BE2C (cell line): ENCODE measurements at regions not wholly inside any gene's neighbourhood (a gene's known extent, or its start where the extent isn't known, plus 50 kb on each side); places are given as distances from the start of the nearest gene placed in this dataset.

ENCODE experiments used
- DNase-seq: peaks from one replicate; pipeline ENCODE4 v3.0.0-alpha.2; 2020
- H3K27me3 ChIP-seq: fragments of 250-450 bp; sonication (Bioruptor Pico); 2 replicates; pipeline ENCODE4 v1.5.1; 2020; ENCODE audit warnings: mild to moderate bottlenecking
- H3K36me3 ChIP-seq: fragments of 250-450 bp; sonication (Bioruptor Pico); 2 replicates; pipeline ENCODE4 v1.5.1; 2020; ENCODE audit warnings: mild to moderate bottlenecking
- H3K4me1 ChIP-seq: fragments of 250-450 bp; sonication (Bioruptor Pico); 2 replicates; pipeline ENCODE4 v1.5.1; 2020
- H3K4me3 ChIP-seq: 2 replicates; pipeline ENCODE4 v1.5.1; 2011; ENCODE audit warnings: low read depth, low read length
- H3K9me3 ChIP-seq: fragments of 250-450 bp; sonication (Bioruptor Pico); 2 replicates; pipeline ENCODE4 v1.5.1; 2020
- TF ChIP-seq, protein P1 (sequence below): IDR thresholded peaks from 2 replicates; pipeline ENCODE4 v1.5.1; 2012; ENCODE audit warnings: mild to moderate bottlenecking, low read depth, low read length

DNA sequence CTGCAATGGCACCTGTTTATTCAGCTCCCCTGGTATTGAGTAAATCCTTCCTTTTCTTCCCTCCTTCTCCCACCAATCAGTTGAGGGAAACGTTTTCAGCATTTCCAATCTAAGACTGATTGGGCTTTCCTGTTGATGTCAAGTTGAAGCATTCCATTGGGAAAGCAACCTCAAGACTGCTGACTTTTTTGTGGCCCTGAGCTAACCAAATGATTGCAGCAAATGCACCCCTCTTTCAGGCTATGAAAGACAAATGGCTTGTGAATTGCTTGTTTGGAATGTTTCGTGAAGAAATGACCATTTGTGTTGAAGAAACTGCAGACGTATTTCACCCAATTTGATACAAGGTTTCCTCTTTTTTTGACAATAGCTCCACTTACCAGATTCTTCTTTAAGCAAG lies 303.5 kb downstream of the EPHA4 start:
- DNase-seq = no peak

DNA sequence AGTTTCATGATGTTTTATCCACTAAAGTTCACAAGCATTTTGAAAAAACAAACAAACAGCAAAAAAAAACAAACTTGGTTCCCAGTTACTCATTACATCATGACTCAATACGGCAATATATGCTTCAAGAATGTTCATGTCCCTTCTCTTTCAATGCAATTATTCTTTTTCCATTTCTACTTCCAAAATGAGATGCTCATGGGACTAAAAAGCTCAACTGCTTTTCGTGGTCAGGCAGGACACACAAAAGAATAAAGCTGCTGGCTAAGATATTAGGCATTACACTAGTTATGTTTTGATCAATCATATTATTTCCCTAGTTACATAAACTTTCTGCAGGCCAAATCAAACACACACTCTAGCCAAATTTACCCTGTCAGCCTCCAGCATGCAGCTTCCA lies 301.3 kb downstream of the EPHA4 start:
- DNase-seq = no peak
- TF ChIP-seq, protein P1, sequence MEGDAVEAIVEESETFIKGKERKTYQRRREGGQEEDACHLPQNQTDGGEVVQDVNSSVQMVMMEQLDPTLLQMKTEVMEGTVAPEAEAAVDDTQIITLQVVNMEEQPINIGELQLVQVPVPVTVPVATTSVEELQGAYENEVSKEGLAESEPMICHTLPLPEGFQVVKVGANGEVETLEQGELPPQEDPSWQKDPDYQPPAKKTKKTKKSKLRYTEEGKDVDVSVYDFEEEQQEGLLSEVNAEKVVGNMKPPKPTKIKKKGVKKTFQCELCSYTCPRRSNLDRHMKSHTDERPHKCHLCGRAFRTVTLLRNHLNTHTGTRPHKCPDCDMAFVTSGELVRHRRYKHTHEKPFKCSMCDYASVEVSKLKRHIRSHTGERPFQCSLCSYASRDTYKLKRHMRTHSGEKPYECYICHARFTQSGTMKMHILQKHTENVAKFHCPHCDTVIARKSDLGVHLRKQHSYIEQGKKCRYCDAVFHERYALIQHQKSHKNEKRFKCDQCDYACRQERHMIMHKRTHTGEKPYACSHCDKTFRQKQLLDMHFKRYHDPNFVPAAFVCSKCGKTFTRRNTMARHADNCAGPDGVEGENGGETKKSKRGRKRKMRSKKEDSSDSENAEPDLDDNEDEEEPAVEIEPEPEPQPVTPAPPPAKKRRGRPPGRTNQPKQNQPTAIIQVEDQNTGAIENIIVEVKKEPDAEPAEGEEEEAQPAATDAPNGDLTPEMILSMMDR = no peak
- H3K4me3 ChIP-seq = no peak overlapping the region

More for the DNA sequence above, 303.5 kb downstream of the EPHA4 start:
- H3K27me3 ChIP-seq = no peaks in the 10 kb centered on the region
- no peaks in the 10 kb centered on the region for H3K36me3 ChIP-seq
- H3K4me1 ChIP-seq = no peaks in the 10 kb centered on the region
- H3K4me3 ChIP-seq = no peak overlapping the region
- no peaks in the 10 kb centered on the region for H3K9me3 ChIP-seq
- TF ChIP-seq, protein P1 = no peak

DNA sequence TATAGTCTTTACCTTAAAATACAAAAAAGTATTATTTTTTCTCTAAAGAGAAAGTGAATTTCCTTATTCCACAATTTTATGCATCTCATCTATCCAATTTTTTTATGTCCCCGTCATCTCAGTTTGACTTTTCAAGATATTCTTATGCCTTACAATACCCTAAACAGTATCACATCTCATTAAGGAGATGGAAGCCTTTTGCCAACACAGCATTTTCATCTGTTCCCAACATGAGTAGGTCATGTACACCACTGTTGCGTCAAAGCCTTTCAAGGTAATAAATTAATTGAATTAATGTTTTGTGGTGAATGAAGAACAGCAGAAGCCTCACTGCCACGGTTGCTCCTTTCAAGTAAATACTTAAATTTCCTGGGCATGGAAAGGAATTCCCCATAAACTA lies 299.4 kb downstream of the EPHA4 start:
- TF ChIP-seq, protein P1 = no peak
- Histone ChIP-seq H3K9me3 (no peaks in the 10 kb centered on the region), H3K4me1 (no peaks in the 10 kb centered on the region), H3K27me3 (no peaks in the 10 kb centered on the region), H3K36me3 (no peaks in the 10 kb centered on the region), H3K4me3 (no peak overlapping the region)
- no peak for DNase-seq

More for the DNA sequence above, 301.3 kb downstream of the EPHA4 start:
- H3K36me3 ChIP-seq = no peaks in the 10 kb centered on the region
- no peaks in the 10 kb centered on the region for H3K4me1 ChIP-seq
- no peaks in the 10 kb centered on the region for H3K27me3 ChIP-seq
- H3K9me3 ChIP-seq = no peaks in the 10 kb centered on the region

DNA sequence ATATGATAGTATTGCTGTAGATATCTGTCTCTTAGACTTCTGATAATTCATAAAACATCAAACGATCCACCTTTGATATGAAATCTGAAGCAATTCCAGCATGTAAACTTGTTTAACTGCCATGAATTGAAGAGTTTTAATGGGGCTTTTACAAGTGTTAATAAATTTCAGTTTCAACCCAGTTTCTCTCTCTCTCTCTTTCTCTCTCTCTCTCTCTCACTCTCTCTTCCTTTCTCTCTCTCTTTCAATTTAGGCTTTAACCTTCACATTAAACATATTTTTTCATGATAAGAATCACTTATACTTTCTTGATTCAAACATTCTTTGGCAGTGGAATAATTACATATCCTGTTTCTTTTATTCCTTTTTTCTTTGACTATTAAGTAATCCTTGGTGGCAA lies 296.1 kb downstream of the EPHA4 start:
- H3K36me3 ChIP-seq = no peaks in the 10 kb centered on the region
- H3K4me3 ChIP-seq = no peak overlapping the region
- no peaks in the 10 kb centered on the region for H3K4me1 ChIP-seq
- no peaks in the 10 kb centered on the region for H3K27me3 ChIP-seq
- TF ChIP-seq, protein P1 = no peak
- no peaks in the 10 kb centered on the region for H3K9me3 ChIP-seq
- no peak for DNase-seq

DNA sequence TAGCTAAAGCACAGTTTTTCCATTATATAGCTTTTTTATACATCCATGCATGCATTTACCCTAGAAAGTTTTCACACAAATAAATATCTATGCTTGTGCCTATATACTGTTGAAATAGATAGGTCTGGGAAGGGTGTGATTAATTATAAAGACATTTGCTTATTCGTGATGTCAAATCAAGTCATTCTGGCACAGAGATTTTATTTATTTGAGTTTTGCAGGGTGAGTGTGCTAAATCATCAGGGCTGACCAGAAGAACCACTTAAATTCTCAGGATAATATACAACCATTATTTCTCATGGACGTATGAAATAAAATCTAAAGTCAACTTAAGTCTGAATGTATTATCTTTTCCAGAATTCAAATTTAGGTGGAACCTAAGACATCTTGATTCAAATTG lies 295.5 kb downstream of the EPHA4 start:
- no peaks in the 10 kb centered on the region for H3K4me1 ChIP-seq
- H3K36me3 ChIP-seq = no peaks in the 10 kb centered on the region
- no peak for DNase-seq
- no peak overlapping the region for H3K4me3 ChIP-seq
- TF ChIP-seq, protein P1 = no peak
- H3K27me3 ChIP-seq = no peaks in the 10 kb centered on the region
- H3K9me3 ChIP-seq = no peaks in the 10 kb centered on the region

DNA sequence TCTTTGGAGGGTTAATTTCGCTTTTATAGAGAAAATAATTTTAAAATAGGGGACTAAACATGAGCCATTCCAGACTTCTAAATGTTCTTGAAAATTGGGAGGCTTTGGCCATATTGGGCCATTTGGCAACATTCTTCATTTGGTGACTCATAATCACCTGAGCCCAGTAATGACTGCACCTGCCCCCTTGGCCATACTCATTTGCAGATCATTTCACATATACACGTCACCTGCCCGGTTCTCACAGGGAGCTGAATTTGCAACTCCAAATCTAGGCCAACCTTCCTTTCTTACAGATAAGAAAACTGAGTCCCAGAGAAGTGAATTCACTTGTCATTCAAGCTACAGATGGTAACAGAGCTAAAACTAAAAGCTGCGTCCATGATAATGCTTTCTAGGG lies 289.7 kb downstream of the EPHA4 start:
- Histone ChIP-seq H3K4me1 (no peaks in the 10 kb centered on the region), H3K4me3 (no peak overlapping the region), H3K27me3 (no peaks in the 10 kb centered on the region), H3K36me3 (no peaks in the 10 kb centered on the region), H3K9me3 (no peaks in the 10 kb centered on the region)
- DNase-seq = no peak
- TF ChIP-seq, protein P1 = no peak
